ENCODE measurements at regions not wholly inside any gene's neighbourhood (a gene's known extent, or its start where the extent isn't known, plus 50 kb on each side); places are given as distances from the start of the nearest gene placed in this dataset.
"Not testable (repeated sequence)": the region's sequence is repeated elsewhere in the genome, so short reads cannot be mapped to it uniquely, and the experiment has no call there.

GRCh38 chr7:42567051-42567450 is 330.0 kb upstream of the GLI3 start:
- no peak for DNase-seq (ENCODE audit: low read depth in 2 of 2)

- no peak for DNase-seq (ENCODE audit: low read depth in 2 of 2)
Observed at GRCh38 chr7:42561797-42562196, 324.8 kb upstream of the GLI3 start.

GRCh38 chr7:42560866-42561265 is 323.9 kb upstream of the GLI3 start:
- no peak for DNase-seq (ENCODE audit: low read depth in 2 of 2)

GRCh38 chr7:42554932-42555331 is 317.9 kb upstream of the GLI3 start:
- DNase-seq (ENCODE audit: low read depth in 2 of 2), result not testable (repeated sequence)

GRCh38 chr7:42552227-42552626 is 315.2 kb upstream of the GLI3 start:
- DNase-seq (ENCODE audit: low read depth in 2 of 2), result no peak

GRCh38 chr7:42550706-42551470 is 313.9 kb upstream of the GLI3 start:
- no peak for DNase-seq (ENCODE audit: low read depth in 2 of 2)

GRCh38 chr7:42549866-42550485 is 313.0 kb upstream of the GLI3 start:
- no peak for DNase-seq (ENCODE audit: low read depth in 2 of 2)

- no peak for DNase-seq (ENCODE audit: low read depth in 2 of 2)
Observed at GRCh38 chr7:42548816-42549611, 312.0 kb upstream of the GLI3 start.

- DNase-seq (ENCODE audit: low read depth in 2 of 2), result no peak
Observed at GRCh38 chr7:42545049-42545724, 308.2 kb upstream of the GLI3 start.

GRCh38 chr7:42543953-42544352 is 306.9 kb upstream of the GLI3 start:
- no peak for DNase-seq (ENCODE audit: low read depth in 2 of 2)

- not testable (repeated sequence) for DNase-seq (ENCODE audit: low read depth in 2 of 2)
Observed at GRCh38 chr7:42542446-42542845, 305.4 kb upstream of the GLI3 start.

- no peak for DNase-seq (ENCODE audit: low read depth in 2 of 2)
Observed at GRCh38 chr7:42534441-42534840, 297.4 kb upstream of the GLI3 start.

GRCh38 chr7:42527004-42527403 is 290.0 kb upstream of the GLI3 start:
- DNase-seq (ENCODE audit: low read depth in 2 of 2), result no peak

- DNase-seq (ENCODE audit: low read depth in 2 of 2), result no peak
Observed at GRCh38 chr7:42522227-42522991, 285.4 kb upstream of the GLI3 start.

GRCh38 chr7:42511027-42511426 is 274.0 kb upstream of the GLI3 start:
- no peak for DNase-seq (ENCODE audit: low read depth in 2 of 2)

- DNase-seq (ENCODE audit: low read depth in 2 of 2), result no peak
Observed at GRCh38 chr7:42506097-42506496, 269.1 kb upstream of the GLI3 start.

GRCh38 chr7:42502022-42502421 is 265.0 kb upstream of the GLI3 start:
- no peak for DNase-seq (ENCODE audit: low read depth in 2 of 2)

GRCh38 chr7:42495256-42495655 is 258.2 kb upstream of the GLI3 start:
- DNase-seq (ENCODE audit: low read depth in 2 of 2), result no peak

GRCh38 chr7:42494736-42495135 is 257.7 kb upstream of the GLI3 start:
- no peak for DNase-seq (ENCODE audit: low read depth in 2 of 2)

- DNase-seq (ENCODE audit: low read depth in 2 of 2), result no peak
Observed at GRCh38 chr7:42494199-42494710, 257.2 kb upstream of the GLI3 start.
